Breast epithelium (tissue), 4 donors: ENCODE measurements at regions not wholly inside any gene's neighbourhood (a gene's known extent, or its start where the extent isn't known, plus 50 kb on each side); places are given as distances from the start of the nearest gene placed in this dataset.

ENCODE experiments used
- DNase-seq, 2 donors: peaks; one replicate each; pipeline ENCODE4 v3.0.0-alpha.2; 2019; ENCODE audit warnings: low spot score in 2 of 2
- H3K27ac ChIP-seq, 2 donors: fragments of 200-600 bp; sonication (generic) in 1 of 2; one replicate each; pipeline ENCODE4 v1.5.1; 2016 to 2019; ENCODE audit warnings: mild to moderate bottlenecking in 1 of 2
- H3K27me3 ChIP-seq, 2 donors: fragments of 200-600 bp; sonication (generic) in 1 of 2; one replicate each; pipeline versions ENCODE4 v1.5.1 to v1.6.0; 2017 to 2019; ENCODE audit warnings: control low read depth in 1 of 2, mild to moderate bottlenecking in 1 of 2
- H3K36me3 ChIP-seq: fragments of 200-600 bp; one replicate; pipeline ENCODE4 v1.5.1; 2019
- H3K4me1 ChIP-seq, 2 donors: fragments of 200-600 bp; sonication (generic); one replicate each; pipeline ENCODE4 v1.5.1; 2016 to 2019; ENCODE audit warnings: control low read depth in 1 of 2
- H3K4me3 ChIP-seq, 3 donors: fragments of 200-600 bp; sonication (generic); 1 replicate in 2 of 3; 2 replicates in 1 of 3; pipeline ENCODE4 v1.5.1; 2016 to 2019; ENCODE audit warnings: mild to moderate bottlenecking in 3 of 3, moderate library complexity in 2 of 3
- H3K9me3 ChIP-seq, 2 donors: fragments of 200-600 bp; sonication (generic) in 1 of 2; one replicate each; pipeline ENCODE4 v1.5.1; 2016 to 2019; ENCODE audit warnings: control low read depth in 1 of 2
- CTCF ChIP-seq, 3 donors: fragments of 450-650 bp; IDR thresholded peaks; one replicate each; pipeline ENCODE4 v1.5.1; 2016 to 2017; ENCODE audit warnings: antibody characterized with exemption in 3 of 3, mild to moderate bottlenecking in 3 of 3, moderate library complexity in 3 of 3
- POLR2A ChIP-seq: fragments of 450-650 bp; IDR thresholded peaks from one replicate; pipeline ENCODE4 v1.6.1; 2016; ENCODE audit warnings: antibody characterized with exemption, mild to moderate bottlenecking, moderate library complexity
- POLR2AphosphoS5 ChIP-seq, 3 donors: sonication (generic); formaldehyde crosslinking; IDR thresholded peaks; one replicate each; pipeline ENCODE4 v1.6.1; 2017; ENCODE audit warnings: antibody characterized with exemption in 3 of 3
- intact Hi-C: fragments of 100-400 bp; cut with DNase I; formaldehyde crosslinking; loops from one replicate; pipeline ENCODE4 v1.15.1; 2023; ENCODE audit warnings: low total_unique reads

DNA sequence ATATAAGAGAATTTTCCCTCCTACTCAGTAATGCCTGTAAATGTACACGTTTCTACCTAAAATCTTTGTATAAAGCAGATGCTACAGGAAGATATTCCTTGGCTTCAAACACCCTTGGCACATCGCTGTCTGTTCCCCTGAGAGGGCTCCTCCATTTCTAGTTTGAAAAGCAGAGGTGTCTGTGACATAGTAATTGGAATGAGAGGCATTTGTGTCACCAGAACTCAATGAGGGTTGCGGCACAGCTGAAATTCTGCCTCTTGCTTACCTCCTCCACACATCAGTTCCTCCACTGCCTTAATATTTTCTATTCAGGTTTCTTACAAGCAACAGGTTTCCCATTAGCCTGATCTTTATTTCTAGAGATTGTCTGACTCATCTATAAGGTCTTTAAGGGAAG is 359.9 kb upstream of the DCC start:
- no peak for DNase-seq
- Histone ChIP-seq H3K36me3 (no peaks in the 10 kb centered on the region), H3K9me3 (no peaks in the 10 kb centered on the region), H3K27me3 (no peaks in the 10 kb centered on the region), H3K4me3 (no peak overlapping the region), H3K4me1 (no peaks in the 10 kb centered on the region), H3K27ac (no peak overlapping the region)
- intact Hi-C loops, result no loop called here
- no peak for TF ChIP-seq POLR2AphosphoS5 (IDR thresholded peaks at IDR 0.05)
- no peak for TF ChIP-seq CTCF (IDR thresholded peaks at IDR 0.05)
- no peak for TF ChIP-seq POLR2A

- Histone ChIP-seq H3K27me3 (no peaks in the 10 kb centered on the region), H3K27ac (no peak overlapping the region), H3K9me3 (no peaks in the 10 kb centered on the region), H3K36me3 (no peaks in the 10 kb centered on the region), H3K4me1 (no peaks in the 10 kb centered on the region), H3K4me3 (no peak overlapping the region)
- intact Hi-C loops, result no loop called here
- TF ChIP-seq POLR2AphosphoS5 (IDR thresholded peaks at IDR 0.05) (no peak), POLR2A (no peak), CTCF (IDR thresholded peaks at IDR 0.05) (no peak)
- DNase-seq, result no peak
Observed at GRCh38 chr18:51988277-51988676, 351.7 kb upstream of the DCC start.

GRCh38 chr18:51997129-51997528 is 342.9 kb upstream of the DCC start:
- H3K36me3 ChIP-seq, result no peaks in the 10 kb centered on the region
- intact Hi-C loops, result no loop called here
- no peaks in the 10 kb centered on the region for H3K9me3 ChIP-seq
- DNase-seq, result no peak
- H3K27ac ChIP-seq, result no peak overlapping the region
- H3K4me3 ChIP-seq, result no peak overlapping the region
- TF ChIP-seq POLR2AphosphoS5 (IDR thresholded peaks at IDR 0.05), result no peak
- no peak for TF ChIP-seq POLR2A
- TF ChIP-seq CTCF (IDR thresholded peaks at IDR 0.05), result no peak
- no peaks in the 10 kb centered on the region for H3K27me3 ChIP-seq
- no peaks in the 10 kb centered on the region for H3K4me1 ChIP-seq

DNA sequence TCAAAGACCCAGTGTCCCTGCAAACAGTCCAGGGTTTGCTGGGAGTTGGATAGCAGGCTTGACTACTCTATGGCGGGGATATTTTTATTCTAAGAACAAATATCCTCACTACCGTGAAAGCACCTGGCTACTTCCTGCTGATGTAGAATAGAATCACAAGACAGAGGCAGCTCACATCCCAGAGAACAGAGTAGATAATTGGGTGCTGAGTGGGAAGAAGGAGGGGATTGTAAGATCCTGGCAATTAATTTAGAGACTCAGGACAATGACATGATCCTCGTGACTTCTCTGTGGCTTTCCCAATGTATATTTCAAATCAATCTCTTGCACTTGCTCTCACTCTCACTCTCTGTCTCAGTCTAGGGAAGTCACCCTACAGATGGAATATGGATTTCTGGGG is 341.9 kb upstream of the DCC start:
- intact Hi-C loops, result no loop called here
- Histone ChIP-seq H3K36me3 (no peaks in the 10 kb centered on the region), H3K4me1 (no peaks in the 10 kb centered on the region), H3K9me3 (no peaks in the 10 kb centered on the region), H3K4me3 (no peak overlapping the region), H3K27me3 (no peaks in the 10 kb centered on the region), H3K27ac (no peak overlapping the region)
- DNase-seq, result no peak
- no peak for TF ChIP-seq POLR2AphosphoS5 (IDR thresholded peaks at IDR 0.05)
- no peak for TF ChIP-seq CTCF (IDR thresholded peaks at IDR 0.05)
- no peak for TF ChIP-seq POLR2A

GRCh38 chr18:51998711-51999110 is 341.3 kb upstream of the DCC start:
- TF ChIP-seq CTCF (IDR thresholded peaks at IDR 0.05), result no peak
- TF ChIP-seq POLR2A, result no peak
- no peak for TF ChIP-seq POLR2AphosphoS5 (IDR thresholded peaks at IDR 0.05)
- Histone ChIP-seq H3K9me3 (no peaks in the 10 kb centered on the region), H3K36me3 (no peaks in the 10 kb centered on the region), H3K27ac (no peak overlapping the region), H3K4me1 (no peaks in the 10 kb centered on the region), H3K27me3 (no peaks in the 10 kb centered on the region), H3K4me3 (no peak overlapping the region)
- no peak for DNase-seq
- intact Hi-C loops, result no loop called here
